ENCODE measurements at regions not wholly inside any gene's neighbourhood (a gene's known extent, or its start where the extent isn't known, plus 50 kb on each side); places are given as distances from the start of the nearest gene placed in this dataset.
"Not testable (repeated sequence)": the region's sequence is repeated elsewhere in the genome, so short reads cannot be mapped to it uniquely, and the experiment has no call there.

GRCh38 chr10:131549116-131549515 is 237.6 kb upstream of the TCERG1L start:
- ChIA-PET POLR2A (no interaction called here), CTCF (no interaction called here)
- H3K4me3 Mint-ChIP-seq, result no peak overlapping the region
- no peaks in the 10 kb centered on the region for H3K27me3 Mint-ChIP-seq
- DNase-seq, result no peak
- no peaks in the 10 kb centered on the region for H3K4me1 Mint-ChIP-seq
- H3K9me3 Mint-ChIP-seq, result no peaks in the 10 kb centered on the region
- H3K27ac Mint-ChIP-seq, result no peak overlapping the region
- H3K36me3 Mint-ChIP-seq (ENCODE audit: low read depth), result no peaks in the 10 kb centered on the region

GRCh38 chr10:131553121-131553520 is 241.6 kb upstream of the TCERG1L start:
- Mint-ChIP-seq H3K36me3 (ENCODE audit: low read depth) (no peaks in the 10 kb centered on the region), H3K27ac (no peak overlapping the region), H3K4me3 (no peak overlapping the region), H3K27me3 (no peaks in the 10 kb centered on the region), H3K4me1 (no peaks in the 10 kb centered on the region), H3K9me3 (no peaks in the 10 kb centered on the region)
- CTCF ChIA-PET, result no interaction called here
- POLR2A ChIA-PET, result no interaction called here
- no peak for DNase-seq

DNA sequence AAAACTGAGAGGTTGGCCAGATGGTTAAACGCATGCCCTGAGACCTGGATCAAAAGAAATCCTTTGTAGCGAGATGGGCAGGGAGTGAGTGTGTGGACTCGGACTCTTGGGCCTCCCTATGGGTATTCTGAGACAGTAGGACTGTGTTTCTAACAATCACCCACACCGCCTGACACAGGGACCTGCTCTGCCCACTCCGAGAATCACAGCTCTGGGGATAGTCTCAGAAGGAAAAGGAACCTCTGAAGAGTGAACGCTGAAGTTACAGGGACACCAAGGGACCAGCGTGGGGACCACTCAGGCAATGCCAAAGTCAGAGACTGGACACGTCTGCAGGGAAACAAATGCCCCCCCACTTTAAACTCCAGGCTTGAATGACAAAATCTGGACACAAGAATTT is 242.1 kb upstream of the TCERG1L start:
- DNase-seq, result no peak
- Mint-ChIP-seq H3K4me1 (no peaks in the 10 kb centered on the region), H3K27ac (no peak overlapping the region), H3K36me3 (ENCODE audit: low read depth) (no peaks in the 10 kb centered on the region), H3K9me3 (no peaks in the 10 kb centered on the region), H3K27me3 (no peaks in the 10 kb centered on the region), H3K4me3 (no peak overlapping the region)
- ChIA-PET POLR2A (no interaction called here), CTCF (no interaction called here)

DNA sequence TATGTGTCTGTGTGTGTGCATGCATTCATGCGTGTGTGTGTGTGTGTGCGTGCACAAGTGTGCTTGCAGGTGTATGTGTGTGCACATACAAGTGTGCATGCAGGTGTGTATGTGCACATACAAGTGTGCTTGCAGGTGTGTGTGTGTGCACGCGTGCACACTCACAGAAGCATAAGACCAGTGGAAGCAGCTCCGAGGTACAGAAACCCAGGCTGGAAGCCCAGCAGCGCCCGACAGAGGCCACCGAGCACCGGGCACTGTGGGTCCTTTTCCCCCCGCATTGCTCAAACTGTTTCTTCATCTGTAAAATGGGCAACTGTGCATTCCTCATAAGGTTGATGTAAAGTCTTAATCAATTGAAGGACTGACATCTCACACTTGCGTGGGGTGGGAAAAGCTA is 243.3 kb upstream of the TCERG1L start:
- Mint-ChIP-seq H3K36me3 (ENCODE audit: low read depth) (no peaks in the 10 kb centered on the region), H3K9me3 (peaks cover 4% of the 10 kb centered on the region), H3K4me1 (no peaks in the 10 kb centered on the region), H3K4me3 (no peak overlapping the region), H3K27ac (no peak overlapping the region), H3K27me3 (no peaks in the 10 kb centered on the region)
- DNase-seq, result no peak
- ChIA-PET POLR2A (no interaction called here), CTCF (no interaction called here)

GRCh38 chr10:131555406-131555805 is 243.9 kb upstream of the TCERG1L start:
- no peak for DNase-seq
- Mint-ChIP-seq H3K27ac (no peak overlapping the region), H3K36me3 (ENCODE audit: low read depth) (no peaks in the 10 kb centered on the region), H3K9me3 (peaks cover 4% of the 10 kb centered on the region), H3K4me3 (no peak overlapping the region), H3K4me1 (no peaks in the 10 kb centered on the region), H3K27me3 (no peaks in the 10 kb centered on the region)
- CTCF ChIA-PET, result no interaction called here
- POLR2A ChIA-PET, result no interaction called here

GRCh38 chr10:131556061-131556896 is 244.8 kb upstream of the TCERG1L start:
- ChIA-PET CTCF (no interaction called here), POLR2A (no interaction called here)
- Mint-ChIP-seq H3K4me1 (no peaks in the 10 kb centered on the region), H3K27me3 (no peaks in the 10 kb centered on the region), H3K4me3 (no peak overlapping the region), H3K9me3 (peaks cover 4% of the 10 kb centered on the region), H3K36me3 (ENCODE audit: low read depth) (no peaks in the 10 kb centered on the region), H3K27ac (no peak overlapping the region)
- no peak for DNase-seq

GRCh38 chr10:131556897-131557495 is 245.5 kb upstream of the TCERG1L start:
- ChIA-PET POLR2A (no interaction called here), CTCF (no interaction called here)
- Mint-ChIP-seq H3K9me3 (peaks cover 4% of the 10 kb centered on the region), H3K4me1 (no peaks in the 10 kb centered on the region), H3K27ac (no peak overlapping the region), H3K27me3 (no peaks in the 10 kb centered on the region), H3K36me3 (ENCODE audit: low read depth) (no peaks in the 10 kb centered on the region), H3K4me3 (no peak overlapping the region)
- no peak for DNase-seq

GRCh38 chr10:131557956-131558355 is 246.4 kb upstream of the TCERG1L start:
- H3K4me1 Mint-ChIP-seq; POLR2A ChIA-PET; H3K9me3 Mint-ChIP-seq; CTCF ChIA-PET; H3K27ac Mint-ChIP-seq; H3K36me3 Mint-ChIP-seq (ENCODE audit: low read depth); H3K27me3 Mint-ChIP-seq; H3K4me3 Mint-ChIP-seq; DNase-seq: not testable (repeated sequence)

DNA sequence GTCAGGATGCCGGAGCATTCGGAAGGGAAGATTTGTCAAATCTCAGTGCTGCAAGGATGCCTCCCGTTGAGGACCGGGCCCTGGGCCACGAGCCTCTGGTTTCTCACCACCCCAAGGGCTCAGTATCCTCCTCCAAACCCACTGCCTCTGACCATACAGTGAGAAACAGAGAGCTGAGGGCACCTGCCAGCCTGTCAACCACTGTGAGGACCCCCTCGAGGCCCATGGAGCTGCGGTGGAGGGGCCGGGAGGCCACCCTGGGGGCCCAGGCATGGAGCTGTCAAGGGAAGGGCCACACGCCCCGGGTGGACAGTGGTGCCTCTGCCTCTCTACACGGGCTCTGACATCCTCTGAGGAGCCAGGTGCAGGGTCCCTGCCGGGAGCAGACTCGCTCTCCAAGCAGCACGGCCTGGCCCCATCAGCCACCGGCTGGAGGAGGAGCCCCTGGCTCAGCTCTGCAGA is 248.0 kb upstream of the TCERG1L start:
- no peak for DNase-seq
- Mint-ChIP-seq H3K4me3 (no peak overlapping the region), H3K36me3 (ENCODE audit: low read depth) (no peaks in the 10 kb centered on the region), H3K27me3 (no peaks in the 10 kb centered on the region), H3K27ac (no peak overlapping the region), H3K4me1 (no peaks in the 10 kb centered on the region), H3K9me3 (peaks cover 4% of the 10 kb centered on the region)
- ChIA-PET POLR2A (no interaction called here), CTCF (no interaction called here)

GRCh38 chr10:131560166-131560565 is 248.6 kb upstream of the TCERG1L start:
- H3K27ac Mint-ChIP-seq, result no peak overlapping the region

DNA sequence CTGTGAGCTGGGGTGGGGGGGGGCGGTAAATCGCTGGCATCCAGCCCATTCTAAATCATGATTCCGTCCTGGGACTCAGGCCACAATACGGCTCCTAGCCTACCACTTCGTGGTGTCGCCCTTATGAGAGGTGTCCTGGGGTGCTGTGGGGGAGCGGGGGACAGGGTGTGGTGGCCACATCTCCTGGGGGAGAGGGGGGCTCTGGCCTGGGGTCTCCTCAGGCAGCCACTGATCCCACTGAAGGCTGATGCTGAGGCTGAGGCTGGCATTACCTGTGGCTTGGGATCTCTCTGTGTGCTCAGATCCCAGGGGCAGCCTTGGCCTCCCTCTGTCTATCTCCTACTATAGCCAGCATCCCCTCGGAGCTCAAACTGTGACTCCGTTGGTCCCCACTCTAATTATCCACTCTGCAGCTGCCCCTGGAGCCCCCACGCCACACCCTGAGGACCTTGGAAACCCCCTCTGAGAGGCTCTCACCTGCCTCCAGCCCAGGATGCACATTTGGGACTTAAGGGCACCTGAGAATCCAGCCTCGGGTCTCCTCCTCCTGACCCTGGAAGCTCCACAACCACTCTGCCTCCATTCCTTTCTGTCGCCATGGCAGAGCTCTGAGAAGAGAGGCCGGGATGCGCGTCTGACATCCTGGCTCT is 249.3 kb upstream of the TCERG1L start:
- no peak overlapping the region for H3K27ac Mint-ChIP-seq
- H3K4me1 Mint-ChIP-seq, result no peaks in the 10 kb centered on the region
- no peaks in the 10 kb centered on the region for H3K36me3 Mint-ChIP-seq (ENCODE audit: low read depth)
- H3K4me3 Mint-ChIP-seq, result no peak overlapping the region
- no peaks in the 10 kb centered on the region for H3K27me3 Mint-ChIP-seq
- H3K9me3 Mint-ChIP-seq, result peaks cover 6% of the 10 kb centered on the region
- ChIA-PET POLR2A (no interaction called here), CTCF (no interaction called here)
- no peak for DNase-seq

More at GRCh38 chr10:131560166-131560565, 248.6 kb upstream of the TCERG1L start:
- no peak for DNase-seq
- Mint-ChIP-seq H3K4me3 (no peak overlapping the region), H3K9me3 (peaks cover 4% of the 10 kb centered on the region), H3K27me3 (no peaks in the 10 kb centered on the region), H3K36me3 (ENCODE audit: low read depth) (no peaks in the 10 kb centered on the region), H3K4me1 (no peaks in the 10 kb centered on the region)
- ChIA-PET POLR2A (no interaction called here), CTCF (no interaction called here)

- POLR2A ChIA-PET, result no interaction called here
Measured at GRCh38 chr10:131561897-131562296, 250.4 kb upstream of the TCERG1L start.

DNA sequence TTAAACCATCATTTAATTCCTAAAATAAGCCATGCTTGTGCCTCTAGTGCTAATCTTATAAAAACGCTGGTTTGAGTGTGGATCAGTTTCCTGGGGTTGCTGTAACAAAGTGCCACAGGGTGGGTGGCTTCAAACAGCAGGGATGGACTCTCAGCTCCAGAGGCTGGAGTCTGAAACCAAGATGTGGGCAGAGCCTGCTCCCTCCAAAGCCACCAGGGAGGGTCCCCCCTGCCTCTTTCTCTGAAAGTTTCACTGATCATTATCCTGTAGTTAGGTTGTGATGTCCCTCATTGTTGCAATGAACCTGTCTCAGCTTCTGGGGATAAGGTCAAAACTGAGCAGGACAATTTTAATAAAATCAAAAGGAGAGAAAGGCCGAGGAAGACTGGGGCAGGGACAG is 251.9 kb upstream of the TCERG1L start:
- no peak overlapping the region for H3K27ac Mint-ChIP-seq
- H3K4me3 Mint-ChIP-seq, result no peak overlapping the region
- DNase-seq, result no peak
- peaks cover 6% of the 10 kb centered on the region for H3K9me3 Mint-ChIP-seq
- no peaks in the 10 kb centered on the region for H3K27me3 Mint-ChIP-seq
- POLR2A ChIA-PET, result no interaction called here
- H3K4me1 Mint-ChIP-seq, result no peaks in the 10 kb centered on the region
- no peaks in the 10 kb centered on the region for H3K36me3 Mint-ChIP-seq (ENCODE audit: low read depth)
- CTCF ChIA-PET, result no interaction called here

More at GRCh38 chr10:131561897-131562296, 250.4 kb upstream of the TCERG1L start:
- H3K27me3 Mint-ChIP-seq, result no peaks in the 10 kb centered on the region
- CTCF ChIA-PET, result no interaction called here
- no peaks in the 10 kb centered on the region for H3K36me3 Mint-ChIP-seq (ENCODE audit: low read depth)
- H3K4me3 Mint-ChIP-seq, result no peak overlapping the region
- H3K4me1 Mint-ChIP-seq, result no peaks in the 10 kb centered on the region
- H3K9me3 Mint-ChIP-seq, result peaks cover 6% of the 10 kb centered on the region
- no peak for DNase-seq
- H3K27ac Mint-ChIP-seq, result no peak overlapping the region
